ENCODE measurements at regions not wholly inside any gene's neighbourhood (a gene's known extent, or its start where the extent isn't known, plus 50 kb on each side); places are given as distances from the start of the nearest gene placed in this dataset.
"Not testable (repeated sequence)": the region's sequence is repeated elsewhere in the genome, so short reads cannot be mapped to it uniquely, and the experiment has no call there.

DNA sequence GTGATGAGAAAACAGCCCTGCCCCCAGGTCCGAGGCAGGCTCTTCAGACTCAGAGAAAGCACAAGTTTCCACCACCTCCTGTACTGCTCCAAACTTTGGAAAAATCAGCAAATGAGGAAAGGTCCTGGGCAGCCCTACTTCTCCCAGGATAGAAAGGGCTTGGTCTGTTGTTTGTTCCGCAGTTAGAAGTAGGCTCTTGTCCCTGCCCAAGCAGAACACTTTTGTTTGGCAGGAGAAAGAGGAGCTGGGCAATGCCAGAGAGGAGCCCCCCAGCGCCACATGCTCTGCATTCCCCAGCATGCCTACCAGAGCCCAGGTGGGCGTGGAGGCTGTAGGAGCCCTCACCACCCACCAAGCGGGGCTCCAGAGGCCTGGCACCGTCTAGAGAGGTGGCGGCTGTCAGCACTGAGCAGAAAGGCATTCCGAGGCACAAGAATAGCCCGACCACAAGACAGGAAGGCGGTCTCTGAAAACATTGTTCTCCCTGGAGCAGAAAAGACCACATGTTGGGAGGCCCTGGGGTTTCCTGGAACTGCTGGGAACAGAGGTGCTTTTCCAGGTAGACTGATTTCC, 90.3 kb upstream of the CD82 start:
- H3K79me2 ChIP-seq (ENCODE audit: low read length): no peaks in the 10 kb centered on the region
- H3K4me1 ChIP-seq (ENCODE audit: low read length): no peaks in the 10 kb centered on the region
- no peaks in the 10 kb centered on the region for H3K9me3 ChIP-seq (ENCODE audit: insufficient read depth, low read length)
- no peaks in the 10 kb centered on the region for H3K36me3 ChIP-seq (replicated peaks; ENCODE audit: low read depth, low read length)
- H3K4me3 ChIP-seq (ENCODE audit: low read length): no peak overlapping the region
- peaks cover 26% of the 10 kb centered on the region for H3K27me3 ChIP-seq (ENCODE audit: low read depth, low read length)
- H3K4me2 ChIP-seq (ENCODE audit: low read length): no peak overlapping the region
- no peaks in the 10 kb centered on the region for H4K20me1 ChIP-seq (ENCODE audit: insufficient read depth, low read length)
- no peak overlapping the region for H3K9ac ChIP-seq (ENCODE audit: low read length)
- no peak overlapping the region for H2AFZ ChIP-seq (ENCODE audit: low read depth, low read length)
- H3K27ac ChIP-seq (ENCODE audit: low read length): no peak overlapping the region
- no peak for TF ChIP-seq CTCF (IDR thresholded peaks at IDR 0.05; ENCODE audit: low read depth, low read length)

- not testable (repeated sequence) for H3K4me2 ChIP-seq (ENCODE audit: low read length); H2AFZ ChIP-seq (ENCODE audit: low read depth, low read length); H3K27me3 ChIP-seq (ENCODE audit: low read depth, low read length)
Measured at GRCh38 chr11:44482338-44482737, 83.1 kb upstream of the CD82 start.

DNA sequence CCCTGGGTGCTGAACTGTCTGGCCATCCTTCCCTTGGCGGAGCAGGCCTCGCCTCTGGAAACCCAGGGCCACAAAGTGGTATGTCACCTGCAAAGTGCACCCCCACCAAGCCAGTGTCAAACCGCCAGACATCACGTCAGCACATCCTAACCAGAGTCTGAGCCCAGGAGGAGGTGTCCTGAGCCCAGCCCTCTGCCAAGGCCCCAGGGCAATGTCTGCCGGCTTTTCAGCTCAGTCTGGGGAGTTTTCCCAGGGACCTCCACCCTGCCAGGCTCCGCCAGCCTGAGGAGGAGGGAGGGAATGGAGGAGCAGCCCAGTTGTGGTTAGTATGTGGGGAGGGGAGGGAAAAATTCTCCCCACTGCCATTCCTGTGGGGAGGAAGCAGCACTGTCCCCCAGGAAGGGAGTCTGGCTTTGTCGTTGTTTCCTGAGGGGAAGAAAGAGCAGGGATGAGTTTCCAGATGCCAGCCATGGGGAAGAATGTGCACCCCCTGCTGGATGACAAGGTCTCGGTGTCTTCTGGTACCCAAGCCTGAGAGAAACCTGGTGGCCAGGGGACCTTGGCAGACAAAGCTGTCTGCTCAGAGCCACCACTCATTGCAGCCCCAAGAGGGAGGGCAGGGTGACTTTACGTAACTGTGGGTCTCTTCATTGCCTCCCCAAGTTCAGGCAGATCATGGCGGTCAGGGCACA, 81.4 kb upstream of the CD82 start:
- Histone ChIP-seq H3K36me3 (replicated peaks; ENCODE audit: low read depth, low read length) (no peaks in the 10 kb centered on the region), H3K27me3 (ENCODE audit: low read depth, low read length) (no peaks in the 10 kb centered on the region), H3K9me3 (ENCODE audit: insufficient read depth, low read length) (no peaks in the 10 kb centered on the region), H3K27ac (ENCODE audit: low read length) (no peak overlapping the region), H2AFZ (ENCODE audit: low read depth, low read length) (no peak overlapping the region), H3K79me2 (ENCODE audit: low read length) (no peaks in the 10 kb centered on the region), H3K9ac (ENCODE audit: low read length) (no peak overlapping the region), H4K20me1 (ENCODE audit: insufficient read depth, low read length) (no peaks in the 10 kb centered on the region), H3K4me2 (ENCODE audit: low read length) (no peak overlapping the region), H3K4me3 (ENCODE audit: low read length) (no peak overlapping the region), H3K4me1 (ENCODE audit: low read length) (no peaks in the 10 kb centered on the region)
- no peak for TF ChIP-seq EZH2phosphoT487 (IDR thresholded peaks at IDR 0.05; ENCODE audit: low read depth)
- peak; percentile 39 for TF ChIP-seq CTCF (IDR thresholded peaks at IDR 0.05; ENCODE audit: low read depth, low read length)

More at GRCh38 chr11:44482338-44482737, 83.1 kb upstream of the CD82 start:
- not testable (repeated sequence) for H3K27ac ChIP-seq (ENCODE audit: low read length); H3K9me3 ChIP-seq (ENCODE audit: insufficient read depth, low read length); H3K4me3 ChIP-seq (ENCODE audit: low read length); H3K9ac ChIP-seq (ENCODE audit: low read length); H4K20me1 ChIP-seq (ENCODE audit: insufficient read depth, low read length); H3K4me1 ChIP-seq (ENCODE audit: low read length); H3K79me2 ChIP-seq (ENCODE audit: low read length); H3K36me3 ChIP-seq (replicated peaks; ENCODE audit: low read depth, low read length)

- no peak overlapping the region for H3K4me2 ChIP-seq (ENCODE audit: low read length)
- no peaks in the 10 kb centered on the region for H3K9me3 ChIP-seq (ENCODE audit: insufficient read depth, low read length)
- no peak overlapping the region for H3K27ac ChIP-seq (ENCODE audit: low read length)
- no peak for TF ChIP-seq CTCF (IDR thresholded peaks at IDR 0.05; ENCODE audit: low read depth, low read length)
- no peak for TF ChIP-seq EZH2phosphoT487 (IDR thresholded peaks at IDR 0.05; ENCODE audit: low read depth)
- no peaks in the 10 kb centered on the region for H3K4me1 ChIP-seq (ENCODE audit: low read length)
- H2AFZ ChIP-seq (ENCODE audit: low read depth, low read length): no peak overlapping the region
- H3K79me2 ChIP-seq (ENCODE audit: low read length): no peaks in the 10 kb centered on the region
- H3K27me3 ChIP-seq (ENCODE audit: low read depth, low read length): peaks cover 7% of the 10 kb centered on the region; the same call in 1 of the 2 replicates
- no peaks in the 10 kb centered on the region for H4K20me1 ChIP-seq (ENCODE audit: insufficient read depth, low read length)
- H3K36me3 ChIP-seq (replicated peaks; ENCODE audit: low read depth, low read length): no peaks in the 10 kb centered on the region
- no peak overlapping the region for H3K4me3 ChIP-seq (ENCODE audit: low read length)
- no peak overlapping the region for H3K9ac ChIP-seq (ENCODE audit: low read length)
Measured at GRCh38 chr11:44488165-44488965, 77.1 kb upstream of the CD82 start.

Data from OCI-LY3 (cell line).